SH-SY5Y (cell line): ENCODE measurements at regions not wholly inside any gene's neighbourhood (a gene's known extent, or its start where the extent isn't known, plus 50 kb on each side); places are given as distances from the start of the nearest gene placed in this dataset.

Experiments used
- GATA2 ChIP-seq: IDR thresholded peaks from 2 replicates; pipeline ENCODE4 v1.6.1; 2011; ENCODE audit warnings: mild to moderate bottlenecking, low read depth, low read length
- GATA3 ChIP-seq: IDR thresholded peaks from 2 replicates; pipeline ENCODE4 v1.6.1; 2011; ENCODE audit warnings: low read depth, mild to moderate bottlenecking, low read length, moderate library complexity

DNA sequence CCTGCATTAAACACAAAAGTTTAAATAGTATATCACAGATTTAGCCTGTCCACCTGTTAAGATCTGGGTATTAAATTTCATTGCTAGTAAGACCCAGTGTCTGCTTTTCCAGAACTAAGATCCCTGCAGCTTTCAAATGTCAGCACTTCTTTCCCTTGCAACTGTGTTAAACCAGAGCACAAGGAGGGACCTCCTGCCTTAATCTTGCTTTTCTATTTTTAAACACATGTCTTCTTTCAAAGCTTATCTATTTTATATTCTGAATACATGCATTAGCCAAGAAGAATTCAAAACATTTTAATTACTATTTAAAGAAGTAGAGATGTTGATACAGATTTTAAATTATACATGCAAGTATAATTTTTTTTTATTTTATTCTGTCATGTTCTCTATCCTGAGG lies 315.1 kb downstream of the ARPP21 start:
- no peak for TF ChIP-seq GATA3
- no peak for TF ChIP-seq GATA2
